HG03354 (cell line): ENCODE measurements at regions not wholly inside any gene's neighbourhood (a gene's known extent, or its start where the extent isn't known, plus 50 kb on each side); places are given as distances from the start of the nearest gene placed in this dataset.

Experiments used
- ATAC-seq: cut with Tn5 transposase; IDR thresholded peaks from one replicate; pipeline ENCODE4 v1.9.1; 2021; ENCODE audit warnings: mild to moderate bottlenecking; ENCODE audit not compliant: unreplicated experiment, poor library complexity, severe bottlenecking

DNA sequence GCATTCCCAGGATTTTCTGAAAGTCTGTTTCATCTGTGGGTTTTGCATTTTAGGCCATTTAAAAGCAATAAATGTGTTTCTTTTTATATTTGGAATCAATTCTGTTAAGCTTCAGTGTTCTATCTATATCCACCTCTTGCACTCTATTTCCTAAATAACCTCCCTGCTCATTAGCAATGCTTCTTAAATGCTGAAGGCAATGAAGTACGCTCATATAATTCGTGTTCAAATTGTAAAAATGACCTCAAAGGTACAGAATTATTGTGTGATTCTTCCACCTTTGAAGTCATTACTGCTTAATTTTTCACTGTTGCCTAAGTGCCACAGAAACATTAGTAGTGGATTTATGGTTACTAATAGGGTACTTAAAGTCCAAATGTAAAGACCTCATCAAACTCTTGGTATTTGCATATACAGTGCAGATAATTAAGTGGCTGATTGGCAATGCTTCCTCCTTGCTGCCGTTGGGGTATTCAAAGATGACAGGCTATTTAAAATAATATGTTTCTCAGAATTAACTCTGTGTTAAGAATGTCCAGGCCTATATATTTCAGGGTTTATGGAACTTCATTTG is 730.8 kb downstream of the TECRL start:
- ATAC-seq: no peak

DNA sequence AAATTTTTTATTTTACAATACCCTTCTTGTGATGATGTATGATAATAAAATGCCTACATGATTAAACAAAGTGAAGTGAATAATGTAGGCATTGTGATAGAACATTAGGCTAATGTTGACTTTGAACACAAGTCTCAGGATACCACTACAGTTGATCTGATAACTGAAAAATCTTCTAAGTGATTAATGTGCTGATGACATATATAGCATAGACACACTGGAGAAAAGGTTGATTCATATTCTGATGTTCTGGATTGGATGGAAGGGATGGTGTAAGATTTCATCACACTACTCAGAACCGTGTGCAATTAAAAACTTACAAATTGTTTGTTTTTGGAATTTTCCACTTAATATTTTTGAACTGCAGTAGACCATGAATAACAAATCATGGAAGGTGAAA is 738.5 kb downstream of the TECRL start:
- no peak for ATAC-seq

DNA sequence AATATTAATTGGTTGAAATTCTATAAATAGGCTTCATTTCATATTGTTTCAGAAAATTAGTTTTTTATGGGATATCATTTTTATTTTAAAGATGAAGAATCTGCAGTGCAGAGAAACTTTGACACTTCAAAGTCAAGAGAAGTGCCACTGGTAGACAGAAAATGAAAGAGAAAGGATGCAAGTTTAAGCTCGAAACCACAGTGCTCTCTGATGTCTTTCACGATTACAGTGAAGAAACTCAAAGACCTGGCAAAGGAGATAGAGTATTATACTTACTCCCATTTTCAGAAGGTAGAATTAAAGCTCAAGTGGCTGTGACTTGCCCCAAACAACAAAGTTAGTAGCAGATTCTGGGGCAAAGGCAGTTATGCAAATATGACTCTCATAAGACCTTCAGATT is 745.4 kb downstream of the TECRL start:
- no peak for ATAC-seq

DNA sequence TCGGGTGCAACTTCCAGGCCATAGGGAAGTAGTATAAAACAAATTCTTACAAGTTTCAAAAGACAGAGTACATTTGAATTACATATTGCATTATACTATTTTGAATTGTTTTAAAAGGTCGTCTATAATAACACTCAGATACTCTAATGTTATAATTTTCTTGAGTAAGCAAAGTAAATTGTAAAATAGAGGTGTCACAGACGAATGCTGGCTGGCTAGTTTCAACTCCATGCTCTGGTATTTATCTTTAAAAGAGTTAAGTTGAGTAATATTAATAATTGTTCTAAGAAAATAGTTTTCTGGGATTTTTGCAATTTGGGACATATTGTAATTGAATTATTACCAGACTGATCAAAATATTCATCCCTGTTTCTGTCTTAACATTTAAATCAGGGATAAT is 764.9 kb downstream of the TECRL start:
- no peak for ATAC-seq

DNA sequence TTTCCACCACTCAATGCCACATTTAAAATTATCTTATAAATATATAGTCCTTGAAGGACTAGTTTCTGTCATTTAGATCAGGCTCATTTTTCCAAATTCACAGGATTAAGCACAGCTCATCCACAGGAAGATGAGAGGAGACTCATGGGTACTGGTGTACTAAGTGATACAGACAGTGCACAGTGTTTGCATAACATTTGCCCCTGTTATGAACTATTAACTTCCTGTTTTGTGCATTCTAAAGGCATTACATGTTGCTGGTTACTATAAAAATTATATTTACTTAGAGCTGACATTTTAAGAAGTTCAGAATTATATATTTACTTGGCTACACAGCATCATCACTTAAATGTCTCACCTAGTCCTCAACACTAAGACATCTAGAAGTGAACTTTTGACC is 772.0 kb downstream of the TECRL start:
- ATAC-seq: no peak

DNA sequence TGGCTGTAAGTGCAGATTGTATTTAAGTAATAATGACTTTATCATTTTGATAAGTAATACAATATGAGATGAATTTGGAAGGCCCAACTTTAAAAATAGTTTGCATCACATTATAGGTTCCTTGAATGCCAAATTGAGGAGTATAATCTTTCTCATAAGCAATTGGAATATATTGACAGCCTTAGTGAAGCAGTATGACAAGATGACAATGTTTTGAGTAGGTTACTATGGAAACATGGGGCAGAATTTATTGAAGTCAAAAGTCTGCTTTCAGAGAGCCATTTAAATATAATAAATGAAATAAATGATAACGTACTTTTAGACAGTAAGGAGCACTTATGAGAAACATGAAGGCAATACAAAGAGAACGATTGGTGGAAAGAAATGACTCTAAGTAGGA is 776.4 kb downstream of the TECRL start:
- ATAC-seq: no peak

DNA sequence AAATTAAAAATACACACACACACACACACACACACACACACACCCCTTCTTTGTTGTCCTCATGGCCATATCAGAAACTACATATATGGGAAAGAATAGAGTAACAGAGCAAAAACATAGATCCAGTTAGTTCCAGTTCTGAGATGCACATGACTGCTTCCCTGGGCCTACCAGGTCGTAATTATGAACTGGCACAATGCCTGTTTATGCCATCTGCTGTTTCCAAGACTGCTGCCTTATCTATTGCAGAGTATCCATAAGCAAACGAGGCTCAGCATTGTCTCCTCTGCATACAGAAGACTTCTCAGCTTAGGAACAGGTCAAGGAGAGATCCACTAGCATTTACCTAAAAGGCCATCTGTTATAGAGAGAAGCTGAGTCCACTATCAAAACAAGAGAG is 789.0 kb downstream of the TECRL start:
- no peak for ATAC-seq

DNA sequence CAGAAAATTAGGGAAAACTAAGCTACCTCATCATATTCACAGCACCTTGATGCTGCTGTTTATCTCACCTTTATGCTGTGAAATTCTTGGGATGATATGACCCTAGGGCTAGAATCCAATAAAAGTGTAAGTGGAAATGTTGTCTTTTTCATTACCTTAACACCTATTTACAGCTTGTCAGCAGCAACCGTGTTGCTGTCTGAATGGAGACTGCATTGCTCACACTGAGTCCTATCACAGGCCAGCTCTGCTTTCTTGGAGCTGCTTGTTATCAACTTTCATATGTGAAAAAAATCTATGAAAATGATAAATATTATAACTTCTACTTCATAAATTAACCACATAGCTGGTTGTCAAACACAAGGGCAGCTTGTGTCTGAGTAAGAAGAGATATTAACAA is 789.5 kb downstream of the TECRL start:
- ATAC-seq: no peak

DNA sequence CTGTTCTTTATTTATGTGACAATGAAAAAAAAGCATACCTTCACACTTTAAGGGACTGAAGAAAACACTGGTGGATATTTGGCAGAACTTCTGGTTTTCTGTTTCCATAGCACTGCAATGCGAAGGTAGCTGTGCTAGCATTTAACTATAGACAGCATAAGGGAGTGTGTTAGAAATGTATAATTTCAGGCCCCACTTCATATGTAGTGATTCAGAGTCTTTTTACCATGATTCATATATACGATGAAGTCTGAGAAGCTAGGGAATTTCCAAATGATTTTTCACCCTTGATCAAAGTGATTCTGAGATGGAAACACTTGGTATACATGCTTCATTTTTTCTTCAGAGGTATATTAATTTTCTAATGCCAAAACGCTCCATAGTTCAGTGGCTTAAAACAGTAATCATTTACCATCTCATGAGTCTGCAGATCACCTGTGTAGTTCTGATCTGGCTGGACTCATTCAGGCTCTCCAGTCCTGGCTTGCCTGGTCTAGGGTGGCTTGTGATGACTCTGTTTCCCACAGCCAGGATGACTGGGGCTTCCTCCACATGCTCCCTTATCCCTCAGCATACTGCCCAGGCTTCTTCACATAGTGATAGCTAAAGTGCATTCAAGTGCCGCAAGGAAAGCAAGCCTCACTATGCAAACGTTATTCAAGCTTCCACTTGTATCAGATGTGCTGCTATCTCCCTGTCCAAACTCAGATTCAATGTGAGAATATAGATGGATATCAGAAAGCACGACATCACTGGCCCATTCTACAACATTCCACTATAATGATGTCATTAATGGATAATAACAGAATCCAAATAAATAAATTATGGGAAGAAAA is 790.1 kb downstream of the TECRL start:
- ATAC-seq: no peak

DNA sequence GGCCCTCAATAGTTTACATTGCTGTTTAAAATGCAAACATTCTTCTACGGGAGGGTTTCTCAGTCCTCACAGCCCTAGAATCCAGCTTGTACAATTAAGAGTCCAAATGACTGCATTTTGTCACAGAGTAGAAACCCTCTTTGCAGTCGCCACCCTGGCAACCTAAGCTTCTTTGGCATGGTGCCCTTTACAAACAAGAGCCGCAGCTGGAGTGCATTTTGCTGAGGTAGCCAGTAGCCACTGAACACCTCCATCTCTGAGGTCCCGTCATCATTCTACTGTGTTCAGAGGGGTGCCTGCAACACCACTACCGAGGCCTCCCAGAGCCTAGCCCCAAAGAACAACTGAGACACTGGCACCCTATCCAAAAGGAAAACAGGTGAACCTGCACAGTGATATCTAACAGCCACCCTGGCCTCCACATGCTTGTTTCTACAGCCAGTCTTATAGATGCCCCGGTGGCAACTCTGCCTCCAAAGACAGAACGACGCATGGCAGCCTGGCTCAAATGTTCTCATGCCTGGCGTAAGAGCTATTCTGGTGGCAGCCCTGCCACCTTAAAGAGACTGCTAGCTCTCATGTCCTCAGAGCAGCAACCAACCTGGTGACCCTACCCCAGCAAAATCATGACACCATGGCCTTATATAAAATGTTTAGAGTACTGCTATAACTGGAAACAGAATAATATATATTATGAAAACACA is 801.9 kb downstream of the TECRL start:
- ATAC-seq: no peak

DNA sequence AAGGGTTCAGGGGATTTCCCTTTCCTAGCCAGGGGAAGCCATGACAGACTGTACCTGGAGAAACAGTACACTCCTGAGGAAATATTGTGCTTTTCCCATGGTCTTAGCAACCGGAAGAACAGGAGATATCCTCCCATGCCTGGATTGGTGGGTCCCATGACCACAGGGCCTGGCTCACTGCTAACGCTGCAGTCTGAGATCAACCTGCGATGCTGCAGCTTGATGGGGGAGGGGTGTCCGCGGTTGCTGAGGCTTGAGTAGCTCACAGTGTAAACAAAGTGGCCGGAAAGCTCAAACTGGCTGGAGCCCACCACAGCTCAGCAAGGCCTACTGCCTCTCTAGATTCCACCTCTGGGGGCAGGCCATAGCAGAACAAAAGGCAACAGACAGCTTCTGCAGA is 819.5 kb downstream of the TECRL start:
- ATAC-seq: no peak

DNA sequence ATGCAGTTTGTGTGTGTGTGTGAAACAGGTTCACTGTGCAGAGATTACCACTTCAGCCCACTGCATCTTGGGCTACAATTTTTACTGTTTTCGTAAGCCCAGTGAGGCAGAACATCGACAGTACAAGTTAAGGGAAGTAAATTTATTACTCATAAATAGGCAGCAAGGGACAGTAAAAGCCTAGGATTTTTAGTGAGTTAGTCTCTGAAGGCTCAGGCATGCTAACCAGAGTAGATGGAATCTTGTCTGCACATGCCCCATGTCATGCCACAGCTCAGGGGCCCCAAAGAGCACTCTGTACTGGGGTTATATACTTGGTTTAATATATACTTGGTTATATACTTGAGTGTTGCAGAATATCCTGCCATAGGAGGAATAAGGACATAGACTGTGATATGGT is 825.7 kb downstream of the TECRL start:
- ATAC-seq: no peak

DNA sequence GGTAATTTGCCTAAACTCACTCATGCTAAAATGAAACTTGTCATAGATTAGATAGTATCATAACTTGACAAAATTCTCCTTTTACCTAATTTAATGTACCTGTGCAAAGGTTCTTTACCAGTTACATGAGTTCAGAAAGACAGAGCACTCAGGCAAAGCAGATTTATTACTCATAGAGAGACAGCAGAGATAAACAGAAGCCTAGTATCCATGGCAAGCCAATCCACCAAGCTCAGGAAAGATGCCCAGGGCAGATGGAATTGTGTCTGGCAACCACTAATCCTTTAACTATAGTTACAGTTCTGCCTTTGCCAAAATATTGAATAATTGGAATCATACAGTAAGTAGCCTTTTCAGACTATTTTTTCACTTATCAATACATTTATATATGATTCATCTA is 826.2 kb downstream of the TECRL start:
- ATAC-seq: no peak

DNA sequence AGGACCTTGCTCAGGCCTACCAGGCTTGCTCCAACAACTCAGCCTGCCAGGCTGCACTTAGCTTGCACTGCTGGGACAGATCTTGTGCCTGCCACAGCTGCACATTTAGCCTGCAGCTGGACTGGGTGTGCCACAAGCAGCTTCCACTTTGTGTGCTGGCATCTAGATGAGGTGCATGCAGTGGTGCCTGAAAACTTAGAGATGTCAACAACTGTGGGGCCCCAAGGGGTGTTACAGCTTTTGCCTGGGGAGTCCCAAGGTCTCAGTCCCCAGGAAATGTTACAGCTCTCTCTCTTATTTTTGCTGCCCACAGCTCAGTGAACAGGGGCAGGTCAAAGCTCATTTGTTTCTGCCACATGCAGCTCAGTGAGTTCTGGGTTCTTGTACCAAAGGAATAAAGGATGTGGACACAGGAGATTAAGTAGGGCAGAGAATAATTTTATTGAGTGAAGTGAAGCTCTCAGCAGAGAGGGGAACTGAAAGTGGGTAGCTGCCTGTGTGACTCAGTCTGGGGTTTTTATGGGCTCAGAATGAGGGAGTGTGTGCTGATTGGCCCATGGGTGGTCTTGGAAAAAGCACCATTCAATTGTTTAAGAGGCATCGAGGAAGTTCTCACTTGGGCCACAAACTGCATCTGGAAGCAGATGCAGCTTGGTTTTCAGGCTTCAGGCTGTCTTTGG is 828.3 kb downstream of the TECRL start:
- no peak for ATAC-seq

DNA sequence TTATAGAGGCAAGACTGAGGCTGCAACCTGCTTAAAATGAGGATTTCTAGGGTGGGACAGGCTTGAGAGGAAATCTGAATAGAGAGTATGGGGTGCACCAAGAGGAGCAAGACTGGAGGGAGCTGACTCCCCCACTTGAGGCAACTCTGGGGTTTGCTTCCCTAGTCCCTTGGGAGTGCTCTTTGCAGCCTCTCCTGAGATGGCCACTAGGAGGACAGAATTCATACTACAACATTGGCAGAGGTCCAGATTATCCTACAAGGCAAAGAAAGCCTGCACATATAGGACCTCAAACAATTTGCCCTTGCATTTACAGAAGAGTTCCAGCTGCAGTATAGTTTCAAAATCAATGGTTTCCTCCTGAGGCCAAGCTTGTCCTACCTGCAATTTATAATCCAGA is 830.9 kb downstream of the TECRL start:
- ATAC-seq: no peak

DNA sequence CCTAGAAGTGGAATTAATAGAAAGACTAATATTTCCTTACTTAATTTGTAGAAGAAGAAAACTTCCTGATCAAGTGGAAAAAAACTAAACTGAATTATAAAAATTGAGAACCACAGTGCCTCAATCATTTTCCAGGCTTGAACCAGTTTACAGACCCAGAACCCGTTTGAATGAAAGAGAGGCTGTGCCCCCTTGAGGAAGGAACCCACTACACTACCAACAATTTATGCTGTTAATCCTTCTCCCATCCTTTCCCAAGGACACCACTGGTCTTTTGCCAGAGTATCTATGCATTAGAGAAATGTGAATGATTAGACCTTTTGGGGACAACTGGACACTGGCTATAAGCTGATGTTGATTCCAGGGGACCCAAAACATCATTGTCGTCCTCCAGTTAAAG is 842.6 kb downstream of the TECRL start:
- no peak for ATAC-seq

DNA sequence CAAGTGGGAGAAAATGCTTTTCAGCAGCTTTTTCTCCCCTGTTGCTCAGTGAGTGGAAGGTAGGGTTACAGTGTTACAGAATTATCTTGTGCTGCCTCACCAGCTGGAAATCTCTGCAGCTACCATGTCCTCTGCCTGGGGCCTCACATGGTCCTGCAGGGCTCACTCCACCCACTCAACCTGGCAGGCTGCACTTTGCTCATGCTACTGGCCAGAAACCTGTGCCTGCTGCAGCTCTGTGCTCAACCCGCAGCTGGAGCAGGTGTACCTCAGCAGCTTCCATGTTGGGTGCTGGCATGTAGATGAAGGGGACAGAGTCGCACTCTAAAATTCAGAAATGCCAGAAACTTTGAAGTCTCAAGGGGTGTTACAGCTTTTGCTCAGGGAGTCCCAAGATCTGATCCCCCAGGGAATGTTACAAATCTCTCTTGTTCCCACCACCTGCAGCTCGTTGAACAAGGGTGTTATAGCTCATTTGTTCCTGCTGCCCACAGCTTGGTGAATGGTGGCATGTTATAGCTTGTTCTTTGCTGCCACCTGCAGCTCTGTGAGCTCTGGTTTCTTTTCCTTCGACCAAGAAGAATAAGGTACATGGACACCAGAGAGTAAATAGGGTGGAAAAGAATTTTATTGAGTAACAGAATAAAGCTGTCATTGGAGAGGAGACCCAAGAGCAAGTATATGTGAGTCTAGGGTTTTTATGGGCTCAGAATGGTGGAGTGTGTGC is 845.8 kb downstream of the TECRL start:
- no peak for ATAC-seq

DNA sequence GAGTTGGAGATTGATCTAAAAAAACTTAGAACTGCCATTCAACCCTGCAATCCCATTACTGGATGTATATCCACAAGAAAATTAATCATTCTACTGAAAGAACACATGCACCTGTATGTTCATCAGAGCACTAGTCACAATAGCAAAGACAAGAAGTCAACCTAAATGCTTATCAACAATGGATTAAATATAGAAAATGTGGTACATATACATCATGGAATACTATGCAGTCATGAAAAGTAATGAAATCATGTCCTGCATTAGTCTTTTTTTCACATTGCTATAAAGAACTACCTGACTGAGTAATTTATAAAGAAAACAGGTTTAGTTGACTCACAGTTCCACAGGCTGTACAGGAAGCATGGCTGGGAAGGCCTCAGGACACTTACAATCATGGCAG is 850.5 kb downstream of the TECRL start:
- ATAC-seq: no peak

DNA sequence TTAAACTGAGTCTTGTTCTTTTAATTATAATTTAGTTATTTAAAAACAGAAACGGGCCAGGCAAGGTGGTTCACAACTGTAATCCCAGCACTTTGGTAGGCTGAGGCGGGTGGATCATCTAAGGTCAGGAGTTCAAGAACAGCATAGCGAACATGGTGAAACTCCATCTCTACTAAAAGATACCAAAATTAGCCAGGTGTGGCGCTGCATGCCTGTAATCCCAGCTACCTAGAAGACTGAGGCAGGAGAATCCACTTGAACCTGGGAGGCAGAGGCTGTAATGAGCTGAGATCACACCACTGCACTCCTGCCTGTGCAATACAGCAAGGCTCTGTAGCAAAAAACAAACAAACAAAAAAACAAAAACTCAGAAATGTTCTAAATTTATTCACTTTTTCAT is 852.9 kb downstream of the TECRL start:
- ATAC-seq: no peak

DNA sequence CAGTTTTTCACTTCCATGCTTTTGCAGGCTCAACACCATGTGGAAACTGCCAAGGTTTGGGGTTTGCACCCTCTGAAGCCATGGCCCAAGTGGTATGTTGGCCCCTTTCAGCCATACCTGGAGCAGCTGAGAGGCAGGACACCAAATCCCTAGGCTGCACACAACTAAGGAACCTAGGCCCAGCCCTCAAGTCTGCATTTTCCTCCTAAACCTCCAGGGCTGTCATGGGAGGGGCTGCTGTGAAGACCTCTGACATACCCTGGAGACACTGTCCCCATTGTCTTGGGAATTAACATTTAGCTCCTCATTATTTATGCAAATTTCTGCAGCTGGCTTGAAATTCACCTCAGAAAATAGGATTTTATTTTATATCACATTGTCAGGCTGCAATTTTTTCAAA is 856.1 kb downstream of the TECRL start:
- ATAC-seq: no peak
